Posterior cingulate gyrus (tissue), 11 donors: ENCODE measurements at regions not wholly inside any gene's neighbourhood (a gene's known extent, or its start where the extent isn't known, plus 50 kb on each side); places are given as distances from the start of the nearest gene placed in this dataset.
"Not testable (repeated sequence)": the region's sequence is repeated elsewhere in the genome, so short reads cannot be mapped to it uniquely, and the experiment has no call there.

Source experiments
- DNase-seq, 10 donors: peaks; one replicate each; pipeline versions ENCODE4 v3.0.0 to v3.0.0-alpha.2; 2020 to 2021; ENCODE audit warnings: mixed read lengths in 3 of 10
- intact Hi-C: fragments of 100-400 bp; cut with DNase I; formaldehyde crosslinking; loops from one replicate; pipeline ENCODE4 v1.15.1; 2023

- DNase-seq: peak in 2 of 10 donors; percentile 75 to 83
- intact Hi-C loops: no loop called here
Observed at GRCh38 chr17:68135141-68135887, 99.8 kb downstream of the KPNA2 start.

GRCh38 chr17:68141050-68141449 lies 105.5 kb downstream of the KPNA2 start:
- DNase-seq: no peak

GRCh38 chr17:68142595-68142994 lies 105.2 kb upstream of the AMZ2 start:
- DNase-seq: no peak
- intact Hi-C loops: no loop called here

More at GRCh38 chr17:68141050-68141449, 105.5 kb downstream of the KPNA2 start:
- intact Hi-C loops: no loop called here

GRCh38 chr17:68143425-68143824 lies 104.4 kb upstream of the AMZ2 start:
- no peak for DNase-seq

GRCh38 chr17:68145088-68145487 lies 102.8 kb upstream of the AMZ2 start:
- intact Hi-C loops: no loop called here
- no peak for DNase-seq

More at GRCh38 chr17:68143425-68143824, 104.4 kb upstream of the AMZ2 start:
- intact Hi-C loops: no loop called here

GRCh38 chr17:68148936-68149335 lies 98.9 kb upstream of the AMZ2 start:
- DNase-seq: no peak
- intact Hi-C loops: no loop called here

- DNase-seq: no peak
- intact Hi-C loops: no loop called here
Observed at GRCh38 chr17:68152161-68152571, 95.7 kb upstream of the AMZ2 start.

- no peak for DNase-seq
- intact Hi-C loops: no loop called here
Observed at GRCh38 chr17:68155692-68156091, 92.2 kb upstream of the AMZ2 start.

- DNase-seq: no peak
- intact Hi-C loops: no loop called here
Observed at GRCh38 chr17:68161644-68162428, 86.0 kb upstream of the AMZ2 start.

- intact Hi-C loops, DNase-seq: not testable (repeated sequence)
Observed at GRCh38 chr17:68168273-68169164, 79.3 kb upstream of the AMZ2 start.

- intact Hi-C loops, DNase-seq: not testable (repeated sequence)
Observed at GRCh38 chr17:68169165-68169821, 78.5 kb upstream of the AMZ2 start.

- DNase-seq: no peak
- intact Hi-C loops: loop anchor here (5.0 to 10.0 kb wide), 2 partner anchors 265 to 592 kb away; no protein-coding TSS in a partner anchor
Observed at GRCh38 chr17:68169840-68170239, 78.0 kb upstream of the AMZ2 start.

- intact Hi-C loops: loop anchor here (5.0 to 10.0 kb wide), 2 partner anchors 265 to 592 kb away; no protein-coding TSS in a partner anchor
- no peak for DNase-seq
Observed at GRCh38 chr17:68170246-68170645, 77.6 kb upstream of the AMZ2 start.

GRCh38 chr17:68172461-68172954 lies 75.3 kb upstream of the AMZ2 start:
- DNase-seq: peak in 8 of 10 donors; percentile 52 to 93 (median 76)
- intact Hi-C loops: loop anchor here (1.0 to 10.0 kb wide), 3 partner anchors 262 to 590 kb away; no protein-coding TSS in a partner anchor

GRCh38 chr17:68175416-68175815 lies 72.4 kb upstream of the AMZ2 start:
- intact Hi-C loops: loop anchor here (10.0 kb wide), 1 partner anchor 259 kb away; no protein-coding TSS in a partner anchor
- DNase-seq: no peak

GRCh38 chr17:68175905-68176304 lies 71.9 kb upstream of the AMZ2 start:
- no peak for DNase-seq
- intact Hi-C loops: loop anchor here (10.0 kb wide), 1 partner anchor 259 kb away; no protein-coding TSS in a partner anchor

GRCh38 chr17:68176718-68177117 lies 71.1 kb upstream of the AMZ2 start:
- no peak for DNase-seq
- intact Hi-C loops: loop anchor here (10.0 kb wide), 1 partner anchor 258 kb away; no protein-coding TSS in a partner anchor

GRCh38 chr17:68178831-68179230 lies 69.0 kb upstream of the AMZ2 start:
- no peak for DNase-seq
- intact Hi-C loops: loop anchor here (10.0 kb wide), 1 partner anchor 256 kb away; no protein-coding TSS in a partner anchor

- DNase-seq: no peak
- intact Hi-C loops: loop anchor here (10.0 kb wide), 1 partner anchor 255 kb away; no protein-coding TSS in a partner anchor
Observed at GRCh38 chr17:68179236-68179925, 68.5 kb upstream of the AMZ2 start.
